Smooth muscle cell (in vitro differentiated cells): ENCODE measurements at regions not wholly inside any gene's neighbourhood (a gene's known extent, or its start where the extent isn't known, plus 50 kb on each side); places are given as distances from the start of the nearest gene placed in this dataset.

Experiments used
- DNase-seq: peaks from one replicate; lab custom pipeline; 2025; ENCODE audit not compliant: unreplicated experiment; lab: John Stamatoyannopoulos, UW
- H2AFZ ChIP-seq: fragments of 200-600 bp; sonication (generic); 2 replicates; pipeline ENCODE4 v1.6.0; 2016; ENCODE audit warnings: antibody characterized with exemption, low read depth, mild to moderate bottlenecking
- H3F3A ChIP-seq: fragments of 200-600 bp; sonication (generic); 2 replicates; pipeline ENCODE4 v1.6.0; 2017; ENCODE audit warnings: antibody characterized with exemption, low read depth
- H3K27ac ChIP-seq: fragments of 200-600 bp; sonication (generic); 2 replicates; pipeline ENCODE4 v1.5.1; 2016; ENCODE audit warnings: low read depth, mild to moderate bottlenecking
- H3K27me3 ChIP-seq: fragments of 200-600 bp; sonication (generic); 2 replicates; pipeline ENCODE4 v1.6.1; 2016; ENCODE audit warnings: low read depth, mild to moderate bottlenecking
- H3K36me3 ChIP-seq: fragments of 200-600 bp; sonication (generic); 2 replicates; pipeline ENCODE4 v1.5.1; 2016; ENCODE audit warnings: low read depth
- H3K4me1 ChIP-seq: fragments of 200-600 bp; sonication (generic); 2 replicates; pipeline ENCODE4 v1.5.1; 2016; ENCODE audit warnings: low read depth
- H3K4me2 ChIP-seq: fragments of 200-600 bp; sonication (generic); 2 replicates; pipeline ENCODE4 v1.6.0; 2016; ENCODE audit warnings: mild to moderate bottlenecking
- H3K4me3 ChIP-seq: fragments of 200-600 bp; sonication (generic); 2 replicates; pipeline ENCODE4 v1.5.1; 2016; ENCODE audit warnings: mild to moderate bottlenecking
- H3K79me2 ChIP-seq: fragments of 200-600 bp; sonication (generic); 2 replicates; pipeline ENCODE4 v1.6.0; 2016; ENCODE audit warnings: low read depth, mild to moderate bottlenecking
- H3K9ac ChIP-seq: fragments of 200-600 bp; sonication (generic); 2 replicates; pipeline ENCODE4 v1.6.0; 2016; ENCODE audit warnings: low read depth
- H3K9me3 ChIP-seq: fragments of 200-600 bp; sonication (generic); replicated peaks from 2 replicates; pipeline ENCODE4 v1.5.1; 2016; ENCODE audit warnings: low read depth
- H4K20me1 ChIP-seq: fragments of 200-600 bp; sonication (generic); 2 replicates; pipeline ENCODE4 v1.6.0; 2016; ENCODE audit warnings: low read depth
- WGBS: methylation state at CpG from one replicate; pipeline ENCODE4 v1.1.7; 2016; ENCODE audit warnings: low lambda C conversion rate; 5-methylcytosine and 5-hydroxymethylcytosine counted together
- TF ChIP-seq, protein P1 (sequence below): fragments of 200-600 bp; sonication (generic); IDR thresholded peaks from 2 replicates; pipeline ENCODE4 v1.5.1; 2017; ENCODE audit warnings: borderline replicate concordance, mild to moderate bottlenecking, antibody characterized with exemption; ENCODE audit not compliant: insufficient read depth, poor library complexity, severe bottlenecking

- no peaks in the 10 kb centered on the region for H3K79me2 ChIP-seq
- DNase-seq = no peak
- TF ChIP-seq, protein P1, sequence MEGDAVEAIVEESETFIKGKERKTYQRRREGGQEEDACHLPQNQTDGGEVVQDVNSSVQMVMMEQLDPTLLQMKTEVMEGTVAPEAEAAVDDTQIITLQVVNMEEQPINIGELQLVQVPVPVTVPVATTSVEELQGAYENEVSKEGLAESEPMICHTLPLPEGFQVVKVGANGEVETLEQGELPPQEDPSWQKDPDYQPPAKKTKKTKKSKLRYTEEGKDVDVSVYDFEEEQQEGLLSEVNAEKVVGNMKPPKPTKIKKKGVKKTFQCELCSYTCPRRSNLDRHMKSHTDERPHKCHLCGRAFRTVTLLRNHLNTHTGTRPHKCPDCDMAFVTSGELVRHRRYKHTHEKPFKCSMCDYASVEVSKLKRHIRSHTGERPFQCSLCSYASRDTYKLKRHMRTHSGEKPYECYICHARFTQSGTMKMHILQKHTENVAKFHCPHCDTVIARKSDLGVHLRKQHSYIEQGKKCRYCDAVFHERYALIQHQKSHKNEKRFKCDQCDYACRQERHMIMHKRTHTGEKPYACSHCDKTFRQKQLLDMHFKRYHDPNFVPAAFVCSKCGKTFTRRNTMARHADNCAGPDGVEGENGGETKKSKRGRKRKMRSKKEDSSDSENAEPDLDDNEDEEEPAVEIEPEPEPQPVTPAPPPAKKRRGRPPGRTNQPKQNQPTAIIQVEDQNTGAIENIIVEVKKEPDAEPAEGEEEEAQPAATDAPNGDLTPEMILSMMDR = no peak
- 88% methylated on average over 23 of the region's 23 CpGs for WGBS
- no peaks in the 10 kb centered on the region for H3K36me3 ChIP-seq
- H2AFZ ChIP-seq = no peak overlapping the region
- no peaks in the 10 kb centered on the region for H3K4me1 ChIP-seq
- H3F3A ChIP-seq = no peaks in the 10 kb centered on the region
- H3K9me3 ChIP-seq = no peaks in the 10 kb centered on the region
- H3K9ac ChIP-seq = no peak overlapping the region
- H3K27ac ChIP-seq = no peak overlapping the region
- H3K27me3 ChIP-seq = peaks cover 14% of the 10 kb centered on the region
- no peak overlapping the region for H3K4me2 ChIP-seq
- H3K4me3 ChIP-seq = no peak overlapping the region
- no peaks in the 10 kb centered on the region for H4K20me1 ChIP-seq
Observed at GRCh38 chr10:130358981-130359650, 222.9 kb downstream of the GLRX3 start.

DNA sequence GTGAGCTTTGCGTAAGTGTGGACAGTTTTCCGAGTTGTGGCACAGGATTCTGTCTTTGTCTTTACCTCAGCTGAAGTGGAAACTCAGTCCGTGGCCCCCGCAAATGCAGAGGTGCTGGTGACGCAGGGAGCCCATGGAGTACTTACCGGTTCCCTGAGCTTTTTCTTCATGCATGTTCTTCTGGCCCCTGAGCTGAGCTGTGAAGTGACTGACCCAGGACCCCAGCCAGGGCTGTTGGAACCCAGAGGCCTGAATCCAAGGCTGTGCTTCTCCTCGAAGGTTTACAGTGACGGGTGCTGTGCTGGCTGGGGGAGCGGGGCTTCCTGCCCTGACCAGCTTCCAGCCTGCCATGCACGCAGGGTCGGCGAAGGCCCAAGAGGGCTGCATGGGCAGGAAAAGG lies 223.5 kb downstream of the GLRX3 start:
- H3K4me1 ChIP-seq = no peaks in the 10 kb centered on the region
- 94% methylated on average over 11 of the region's 12 CpGs for WGBS

GRCh38 chr10:130360826-130361311 lies 224.7 kb downstream of the GLRX3 start:
- no peak overlapping the region for H2AFZ ChIP-seq
- H3K4me1 ChIP-seq = no peaks in the 10 kb centered on the region
- WGBS = 91% methylated on average over 11 of the region's 11 CpGs
- no peaks in the 10 kb centered on the region for H4K20me1 ChIP-seq
- no peak overlapping the region for H3K27ac ChIP-seq
- H3K9ac ChIP-seq = no peak overlapping the region
- H3K4me2 ChIP-seq = no peak overlapping the region
- peaks cover 26% of the 10 kb centered on the region for H3K27me3 ChIP-seq
- no peak for DNase-seq
- no peaks in the 10 kb centered on the region for H3K9me3 ChIP-seq
- no peaks in the 10 kb centered on the region for H3K36me3 ChIP-seq
- TF ChIP-seq, protein P1 = no peak
- H3K4me3 ChIP-seq = no peak overlapping the region
- no peaks in the 10 kb centered on the region for H3K79me2 ChIP-seq
- H3F3A ChIP-seq = no peaks in the 10 kb centered on the region

More for the DNA sequence above, 223.5 kb downstream of the GLRX3 start:
- Histone ChIP-seq H2AFZ (no peak overlapping the region), H3K27ac (no peak overlapping the region), H3K36me3 (no peaks in the 10 kb centered on the region), H3K79me2 (no peaks in the 10 kb centered on the region), H3K9ac (no peak overlapping the region), H3K27me3 (peaks cover 20% of the 10 kb centered on the region), H3F3A (no peaks in the 10 kb centered on the region), H3K4me2 (no peak overlapping the region), H3K4me3 (no peak overlapping the region), H4K20me1 (no peaks in the 10 kb centered on the region), H3K9me3 (no peaks in the 10 kb centered on the region)
- TF ChIP-seq, protein P1 = no peak
- no peak for DNase-seq
